ENCODE measurements at regions not wholly inside any gene's neighbourhood (a gene's known extent, or its start where the extent isn't known, plus 50 kb on each side); places are given as distances from the start of the nearest gene placed in this dataset.

- H3K4me1 ChIP-seq (ENCODE audit: insufficient read depth, low read length): no peaks in the 10 kb centered on the region; the same call in 1 of the 2 replicates
Measured at GRCh38 chr18:27855486-27855885, 321.4 kb downstream of the CDH2 start.

DNA sequence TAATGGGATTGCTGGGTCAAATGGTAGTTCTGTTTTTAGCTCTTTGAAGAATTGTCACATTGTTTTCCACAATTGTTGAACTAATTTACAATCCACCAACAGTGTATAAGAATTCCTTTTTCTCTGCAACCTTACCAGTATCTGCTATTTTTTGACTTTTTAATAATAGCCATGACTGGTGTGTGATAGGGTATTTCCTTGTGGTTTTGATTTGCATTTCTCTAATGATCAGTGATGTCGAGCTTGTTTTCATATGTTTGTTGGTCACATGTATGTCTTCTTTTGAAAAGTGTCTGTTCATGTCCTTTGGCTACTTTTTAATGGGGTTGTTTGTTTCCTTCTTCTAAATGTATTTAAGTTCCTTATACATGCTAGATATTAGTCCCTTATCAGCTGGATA, 322.3 kb downstream of the CDH2 start:
- H3K9ac ChIP-seq (ENCODE audit: low read depth, low read length): no peak overlapping the region
- H3K4me1 ChIP-seq (ENCODE audit: insufficient read depth, low read length): no peaks in the 10 kb centered on the region
- H3K9me3 ChIP-seq (ENCODE audit: control insufficient read depth, insufficient read depth, low read length): no peaks in the 10 kb centered on the region
- H3K36me3 ChIP-seq (ENCODE audit: insufficient read depth, low read length): no peaks in the 10 kb centered on the region

More at GRCh38 chr18:27855486-27855885, 321.4 kb downstream of the CDH2 start:
- no peaks in the 10 kb centered on the region for H3K36me3 ChIP-seq (ENCODE audit: insufficient read depth, low read length)
- H3K9me3 ChIP-seq (ENCODE audit: control insufficient read depth, insufficient read depth, low read length): no peaks in the 10 kb centered on the region
- H3K9ac ChIP-seq (ENCODE audit: low read depth, low read length): no peak overlapping the region

DNA sequence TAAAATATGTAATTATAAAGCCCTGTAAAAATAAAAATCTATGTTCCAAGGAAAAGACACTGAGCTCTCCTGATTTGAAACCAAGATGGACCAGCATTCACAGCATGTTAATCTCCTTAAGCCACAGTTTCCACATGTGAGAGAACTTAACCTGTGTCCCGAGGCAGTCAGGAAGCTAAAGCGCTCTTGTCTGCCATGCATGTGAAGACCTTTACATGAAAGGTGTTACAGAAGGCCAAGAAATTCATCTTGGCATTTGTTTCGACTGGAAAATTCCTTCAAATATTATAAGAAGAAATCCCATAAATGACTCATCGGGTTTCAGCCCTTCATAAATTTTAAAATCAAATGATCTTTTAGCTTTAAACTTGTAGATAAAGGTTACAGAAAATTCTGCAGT, 328.6 kb downstream of the CDH2 start:
- H3K9me3 ChIP-seq (ENCODE audit: control insufficient read depth, insufficient read depth, low read length): no peaks in the 10 kb centered on the region
- no peaks in the 10 kb centered on the region for H3K36me3 ChIP-seq (ENCODE audit: insufficient read depth, low read length)
- H3K9ac ChIP-seq (ENCODE audit: low read depth, low read length): no peak overlapping the region
- no peaks in the 10 kb centered on the region for H3K4me1 ChIP-seq (ENCODE audit: insufficient read depth, low read length)

- no peaks in the 10 kb centered on the region for H3K36me3 ChIP-seq (ENCODE audit: insufficient read depth, low read length)
- no peaks in the 10 kb centered on the region for H3K9me3 ChIP-seq (ENCODE audit: control insufficient read depth, insufficient read depth, low read length)
- H3K4me1 ChIP-seq (ENCODE audit: insufficient read depth, low read length): no peaks in the 10 kb centered on the region
- H3K9ac ChIP-seq (ENCODE audit: low read depth, low read length): no peak overlapping the region
Measured at GRCh38 chr18:27847412-27847811, 329.5 kb downstream of the CDH2 start.

DNA sequence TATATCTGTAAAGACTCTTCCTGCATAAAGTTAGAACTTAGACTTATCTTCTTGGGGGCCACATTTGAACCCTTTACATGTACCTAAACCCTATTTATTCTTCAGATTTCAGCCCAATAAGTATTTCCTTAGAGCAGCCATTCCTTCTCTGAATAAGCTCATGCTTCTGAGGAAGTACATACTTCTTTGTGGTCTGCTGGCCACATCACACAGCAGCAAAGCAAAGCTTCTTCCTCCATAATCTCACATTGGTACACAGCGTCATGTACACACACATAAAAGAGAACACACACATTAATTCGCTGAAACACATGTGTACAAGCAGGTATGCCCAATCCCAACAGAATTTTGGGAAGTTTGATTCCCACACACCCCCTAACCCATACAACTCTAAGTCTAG, 331.0 kb downstream of the CDH2 start:
- H3K9me3 ChIP-seq (ENCODE audit: control insufficient read depth, insufficient read depth, low read length): no peaks in the 10 kb centered on the region
- no peak overlapping the region for H3K9ac ChIP-seq (ENCODE audit: low read depth, low read length)
- H3K36me3 ChIP-seq (ENCODE audit: insufficient read depth, low read length): no peaks in the 10 kb centered on the region
- no peaks in the 10 kb centered on the region for H3K4me1 ChIP-seq (ENCODE audit: insufficient read depth, low read length)

DNA sequence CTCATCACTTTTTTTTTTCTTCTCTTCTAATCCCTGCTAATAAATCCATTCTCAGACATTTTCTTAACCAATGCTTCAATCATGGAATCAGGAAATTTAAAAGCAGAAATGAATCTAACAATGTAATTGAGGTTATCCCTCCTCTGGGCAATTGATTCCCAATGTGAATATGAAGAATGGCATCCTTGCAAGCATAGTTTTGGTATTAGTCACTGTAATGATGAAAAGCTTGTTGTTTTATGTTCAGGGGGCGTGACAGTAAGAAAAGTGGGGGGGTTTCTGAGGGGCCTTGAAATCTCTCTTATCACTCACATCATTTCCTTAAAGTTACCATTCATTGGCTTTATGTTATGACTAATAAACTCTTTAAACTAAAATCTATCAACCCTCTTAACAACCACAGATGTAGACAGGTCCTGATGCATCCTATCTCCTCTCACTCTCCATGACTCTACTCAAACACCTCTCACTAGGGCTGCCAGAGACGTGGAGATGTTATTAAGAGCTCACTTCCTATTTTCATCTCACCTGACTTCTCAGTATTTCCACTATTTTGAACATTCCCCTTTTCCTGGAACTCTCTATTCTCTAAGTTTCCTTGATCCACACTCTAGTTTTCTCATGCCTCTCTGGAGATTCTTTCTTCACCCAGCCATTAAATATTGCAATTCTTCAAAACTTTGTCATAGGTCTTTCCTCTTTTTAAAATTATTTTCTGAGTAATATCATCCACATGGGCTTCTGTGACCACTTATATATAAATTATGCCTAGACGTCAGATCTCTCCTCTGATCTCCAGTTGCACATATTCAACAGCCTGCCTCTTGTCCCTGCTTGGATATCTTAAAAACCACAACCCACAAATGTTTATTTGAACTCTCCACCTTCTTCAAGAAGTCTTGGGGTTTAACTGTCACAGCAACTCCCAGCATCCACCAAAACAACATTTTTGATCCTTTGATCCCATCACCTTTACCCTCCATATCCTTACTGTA, 332.9 kb downstream of the CDH2 start:
- Histone ChIP-seq H3K9ac (ENCODE audit: low read depth, low read length) (no peak overlapping the region), H3K36me3 (ENCODE audit: insufficient read depth, low read length) (no peaks in the 10 kb centered on the region), H3K9me3 (ENCODE audit: control insufficient read depth, insufficient read depth, low read length) (no peaks in the 10 kb centered on the region), H3K4me1 (ENCODE audit: insufficient read depth, low read length) (0 out of 2 replicates have a peak, but pooled peaks cover 2% of the 10 kb centered on the region)

DNA sequence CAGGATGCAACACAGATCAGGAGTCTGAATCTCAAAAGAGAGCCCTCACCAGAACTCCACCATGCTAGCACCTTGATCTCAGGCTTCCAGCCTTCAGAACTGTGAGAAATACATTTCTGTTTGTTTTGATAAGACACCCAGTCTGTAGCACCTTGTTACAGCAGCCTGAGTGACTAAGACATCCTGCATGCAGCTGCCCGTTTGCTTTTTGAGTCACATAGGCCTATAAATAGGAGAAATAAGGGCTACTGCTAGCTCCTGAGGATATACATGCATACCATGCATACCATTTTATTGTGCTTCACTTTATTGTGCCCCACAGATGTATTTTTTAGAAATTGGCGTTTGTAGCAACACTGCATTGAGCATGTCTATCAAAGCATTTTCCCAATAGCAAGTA, 337.8 kb downstream of the CDH2 start:
- Histone ChIP-seq H3K9me3 (ENCODE audit: control insufficient read depth, insufficient read depth, low read length) (no peaks in the 10 kb centered on the region), H3K36me3 (ENCODE audit: insufficient read depth, low read length) (no peaks in the 10 kb centered on the region), H3K9ac (ENCODE audit: low read depth, low read length) (no peak overlapping the region), H3K4me1 (ENCODE audit: insufficient read depth, low read length) (0 out of 2 replicates have a peak, but pooled peaks cover 10% of the 10 kb centered on the region)

DNA sequence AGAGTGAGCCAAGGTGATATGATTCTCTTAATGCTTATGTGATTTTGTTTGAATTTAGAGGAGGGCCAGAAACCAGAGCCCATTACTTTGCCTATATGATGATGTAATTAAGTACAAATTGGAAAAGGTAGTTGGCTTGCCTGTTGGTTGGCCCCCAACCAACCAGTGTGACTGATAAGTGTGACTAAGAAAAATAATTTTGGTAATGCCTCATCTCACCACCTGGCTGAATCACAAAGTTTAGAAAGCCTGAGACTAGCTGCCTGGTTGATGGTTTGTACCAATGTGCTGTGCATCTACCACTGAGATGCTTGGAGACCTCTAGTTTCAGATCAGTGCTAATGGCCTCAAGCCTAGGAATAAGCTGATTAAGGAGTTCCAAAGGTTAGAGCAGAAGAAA, 338.7 kb downstream of the CDH2 start:
- no peaks in the 10 kb centered on the region for H3K9me3 ChIP-seq (ENCODE audit: control insufficient read depth, insufficient read depth, low read length)
- H3K9ac ChIP-seq (ENCODE audit: low read depth, low read length): no peak overlapping the region
- no peaks in the 10 kb centered on the region for H3K36me3 ChIP-seq (ENCODE audit: insufficient read depth, low read length)
- 0 out of 2 replicates have a peak, but pooled peaks cover 10% of the 10 kb centered on the region for H3K4me1 ChIP-seq (ENCODE audit: insufficient read depth, low read length)

- Histone ChIP-seq H3K4me1 (ENCODE audit: insufficient read depth, low read length) (peaks cover 19% of the 10 kb centered on the region), H3K36me3 (ENCODE audit: insufficient read depth, low read length) (no peaks in the 10 kb centered on the region), H3K9ac (ENCODE audit: low read depth, low read length) (no peak overlapping the region), H3K9me3 (ENCODE audit: control insufficient read depth, insufficient read depth, low read length) (no peaks in the 10 kb centered on the region)
Measured at GRCh38 chr18:27826101-27826500, 350.8 kb downstream of the CDH2 start.

DNA sequence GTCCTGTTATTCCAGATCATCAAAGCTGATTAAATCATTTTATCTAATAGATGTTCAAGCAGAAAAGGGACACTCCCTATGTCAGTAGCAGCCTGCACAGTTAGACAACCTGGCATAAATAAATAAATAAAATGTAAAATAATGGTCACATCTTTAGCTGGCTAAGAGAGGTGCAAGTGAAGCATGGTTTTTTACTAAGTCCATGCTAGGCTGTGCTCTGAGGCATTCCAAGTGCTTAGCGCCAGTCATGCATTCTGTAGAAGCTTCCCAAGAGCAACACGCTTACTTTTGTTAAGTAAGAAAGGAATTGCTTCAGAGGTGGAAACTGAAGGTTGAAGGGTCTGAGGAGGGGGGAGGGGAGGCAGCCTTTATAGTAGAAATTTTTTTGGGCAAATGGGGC, 351.2 kb downstream of the CDH2 start:
- H3K36me3 ChIP-seq (ENCODE audit: insufficient read depth, low read length): no peaks in the 10 kb centered on the region
- no peaks in the 10 kb centered on the region for H3K9me3 ChIP-seq (ENCODE audit: control insufficient read depth, insufficient read depth, low read length)
- no peak overlapping the region for H3K9ac ChIP-seq (ENCODE audit: low read depth, low read length)
- peaks cover 19% of the 10 kb centered on the region for H3K4me1 ChIP-seq (ENCODE audit: insufficient read depth, low read length)

GRCh38 chr18:27824841-27825681, 351.9 kb downstream of the CDH2 start:
- Histone ChIP-seq H3K9me3 (ENCODE audit: control insufficient read depth, insufficient read depth, low read length) (no peaks in the 10 kb centered on the region), H3K4me1 (ENCODE audit: insufficient read depth, low read length) (peaks cover 19% of the 10 kb centered on the region), H3K9ac (ENCODE audit: low read depth, low read length) (no peak overlapping the region), H3K36me3 (ENCODE audit: insufficient read depth, low read length) (no peaks in the 10 kb centered on the region)

DNA sequence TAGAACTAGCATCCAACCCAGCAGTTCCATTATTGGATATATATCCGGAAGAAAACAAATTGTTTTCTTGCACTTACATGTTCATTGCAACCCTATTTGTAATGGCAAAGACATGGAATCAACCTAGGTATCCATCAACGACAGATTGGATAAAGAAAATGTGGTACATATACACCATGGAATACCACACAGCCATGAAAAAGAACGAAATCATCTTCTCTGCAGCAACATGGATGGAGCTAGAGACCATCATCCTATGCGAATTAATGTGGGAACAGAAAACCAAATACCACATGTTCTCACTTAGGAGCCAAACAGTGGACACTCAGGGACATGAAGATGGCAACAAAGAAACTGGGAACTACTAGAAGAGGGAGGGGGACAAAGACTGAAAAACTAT, 352.7 kb downstream of the CDH2 start:
- no peak overlapping the region for H3K9ac ChIP-seq (ENCODE audit: low read depth, low read length)
- peaks cover 19% of the 10 kb centered on the region for H3K4me1 ChIP-seq (ENCODE audit: insufficient read depth, low read length)
- no peaks in the 10 kb centered on the region for H3K36me3 ChIP-seq (ENCODE audit: insufficient read depth, low read length)
- H3K9me3 ChIP-seq (ENCODE audit: control insufficient read depth, insufficient read depth, low read length): no peaks in the 10 kb centered on the region

- Histone ChIP-seq H3K9ac (ENCODE audit: low read depth, low read length) (no peak overlapping the region), H3K4me1 (ENCODE audit: insufficient read depth, low read length) (peaks cover 19% of the 10 kb centered on the region), H3K9me3 (ENCODE audit: control insufficient read depth, insufficient read depth, low read length) (no peaks in the 10 kb centered on the region), H3K36me3 (ENCODE audit: insufficient read depth, low read length) (no peaks in the 10 kb centered on the region)
Measured at GRCh38 chr18:27823053-27823452, 353.9 kb downstream of the CDH2 start.

DNA sequence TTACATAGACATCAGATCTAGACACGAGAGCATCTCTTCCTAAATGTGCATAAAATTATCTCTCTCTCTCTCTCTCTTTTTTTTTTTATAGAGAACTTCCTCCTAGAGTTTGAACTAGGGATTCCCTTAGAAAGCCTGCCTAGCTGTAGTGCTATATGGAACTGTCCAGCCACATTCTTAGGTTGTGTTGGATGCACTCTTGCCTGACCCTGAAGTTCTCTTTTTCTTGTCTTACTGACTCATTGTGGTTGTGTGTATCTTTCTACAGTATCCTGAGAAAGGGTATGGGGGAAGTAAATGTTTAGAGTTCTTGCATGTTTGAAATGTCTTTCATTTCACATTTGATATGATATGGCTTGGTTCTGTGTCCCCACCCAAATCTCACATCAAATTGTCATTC, 368.2 kb downstream of the CDH2 start:
- H3K9me3 ChIP-seq (ENCODE audit: control insufficient read depth, insufficient read depth, low read length): no peaks in the 10 kb centered on the region
- no peaks in the 10 kb centered on the region; the same call in 1 of the 2 replicates for H3K36me3 ChIP-seq (ENCODE audit: insufficient read depth, low read length)
- no peaks in the 10 kb centered on the region for H3K4me1 ChIP-seq (ENCODE audit: insufficient read depth, low read length)
- H3K9ac ChIP-seq (ENCODE audit: low read depth, low read length): no peak overlapping the region
